ENCODE measurements at regions not wholly inside any gene's neighbourhood (a gene's known extent, or its start where the extent isn't known, plus 50 kb on each side); places are given as distances from the start of the nearest gene placed in this dataset.
"Not testable (repeated sequence)": the region's sequence is repeated elsewhere in the genome, so short reads cannot be mapped to it uniquely, and the experiment has no call there.

- DNase-seq = no peak
These were observed 71.2 kb downstream of the RMI2 start for GRCh38 chr16:11416228-11417001.

- no peak for DNase-seq
These were observed 72.2 kb downstream of the RMI2 start for GRCh38 chr16:11417487-11417886.

DNA sequence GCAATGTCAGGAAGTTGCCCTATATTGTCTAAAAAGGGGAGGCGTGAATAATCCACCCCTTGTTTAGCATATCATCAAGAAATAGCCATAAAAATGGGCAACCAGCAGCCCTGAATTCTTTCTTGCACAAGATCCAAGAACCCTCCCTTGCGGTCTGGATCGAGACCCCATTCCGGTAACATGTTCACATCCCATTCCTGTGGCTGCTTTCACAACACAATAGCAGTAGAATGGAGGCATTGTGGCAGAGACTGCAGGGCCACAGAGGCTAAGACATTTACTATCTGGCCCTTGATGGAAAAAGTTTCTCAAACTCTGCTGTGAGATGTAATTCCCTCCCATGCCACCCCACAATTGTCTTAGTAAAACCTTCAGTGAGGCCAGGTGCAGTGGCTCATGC lies 73.2 kb downstream of the RMI2 start:
- no peak for DNase-seq

DNA sequence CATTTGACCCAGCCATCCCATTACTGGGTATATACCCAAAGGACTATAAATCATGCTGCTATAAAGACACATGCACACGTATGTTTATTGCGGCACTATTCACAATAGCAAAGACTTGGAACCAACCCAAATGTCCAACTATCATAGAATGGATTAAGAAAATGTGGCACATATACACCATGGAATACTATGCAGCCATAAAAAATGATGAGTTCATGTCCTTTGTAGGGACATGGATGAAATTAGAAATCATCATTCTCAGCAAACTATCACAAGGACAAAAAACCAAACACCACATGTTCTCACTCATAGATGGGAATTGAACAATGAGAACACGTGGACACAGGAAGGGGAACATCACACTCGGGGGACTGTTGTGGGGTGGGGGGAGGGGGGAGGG lies 74.8 kb downstream of the RMI2 start:
- not testable (repeated sequence) for DNase-seq

GRCh38 chr16:11420895-11421294 lies 75.6 kb downstream of the RMI2 start:
- DNase-seq = no peak

GRCh38 chr16:11422381-11423314 lies 77.4 kb downstream of the RMI2 start:
- no peak for DNase-seq

DNA sequence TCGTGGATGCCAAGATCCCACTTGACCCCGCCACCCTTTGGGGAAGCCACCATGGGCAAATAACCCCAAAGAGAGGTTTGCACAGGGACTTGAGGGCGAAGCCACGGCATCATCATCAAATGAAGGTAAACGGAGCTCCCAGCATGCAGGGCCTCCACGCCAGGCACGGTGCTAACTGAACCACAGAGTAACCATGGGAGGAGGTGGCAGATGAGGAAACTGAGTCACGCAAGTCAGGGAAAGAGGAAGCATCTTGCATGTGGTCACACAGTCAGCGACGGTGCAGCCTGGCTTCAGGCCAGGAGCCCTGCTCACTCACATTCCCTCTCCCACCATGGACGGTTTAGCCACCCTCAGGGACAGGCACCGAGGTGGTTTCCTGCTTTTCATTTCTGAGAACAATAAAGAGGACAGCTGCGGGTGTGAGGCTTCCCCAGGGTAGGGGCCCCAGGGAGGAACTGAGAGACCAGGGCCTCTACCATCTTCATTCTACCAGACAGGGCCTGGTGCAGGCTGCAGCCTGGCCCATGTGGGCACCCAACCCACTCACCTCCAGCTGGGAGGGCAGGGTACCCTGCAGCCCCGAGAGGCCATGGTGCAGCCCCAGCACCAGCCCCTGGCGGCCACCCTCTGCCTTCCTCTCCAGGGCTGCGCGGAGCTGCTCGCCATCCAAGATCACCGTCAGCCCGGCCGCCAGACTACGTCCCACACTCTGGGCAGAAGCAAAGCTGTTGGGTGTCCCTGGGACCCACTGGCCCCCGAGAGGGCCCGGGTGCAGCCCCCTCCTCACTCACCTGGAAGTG lies 78.3 kb downstream of the RMI2 start:
- no peak for DNase-seq

DNA sequence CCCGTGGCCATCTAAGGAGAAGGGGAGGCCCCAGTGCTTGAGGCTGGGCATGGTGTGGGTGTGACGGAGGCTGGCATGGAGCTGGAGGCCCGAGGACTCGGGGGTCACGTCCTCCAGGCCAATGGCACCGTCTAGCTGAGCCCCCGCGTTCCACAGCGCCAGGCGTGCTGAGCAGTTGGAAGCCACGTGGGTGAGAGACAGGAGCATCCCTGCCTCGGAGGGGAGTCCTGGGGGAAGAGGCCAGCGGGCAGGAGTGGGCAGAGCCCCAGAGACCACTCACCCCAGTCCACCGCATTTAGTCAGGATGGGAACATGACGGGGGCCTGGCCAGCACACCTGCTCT lies 78.8 kb downstream of the RMI2 start:
- no peak for DNase-seq

GRCh38 chr16:11425140-11425539 lies 79.9 kb downstream of the RMI2 start:
- DNase-seq = no peak

- no peak for DNase-seq
These were observed 83.3 kb downstream of the RMI2 start for GRCh38 chr16:11428623-11428953.

DNA sequence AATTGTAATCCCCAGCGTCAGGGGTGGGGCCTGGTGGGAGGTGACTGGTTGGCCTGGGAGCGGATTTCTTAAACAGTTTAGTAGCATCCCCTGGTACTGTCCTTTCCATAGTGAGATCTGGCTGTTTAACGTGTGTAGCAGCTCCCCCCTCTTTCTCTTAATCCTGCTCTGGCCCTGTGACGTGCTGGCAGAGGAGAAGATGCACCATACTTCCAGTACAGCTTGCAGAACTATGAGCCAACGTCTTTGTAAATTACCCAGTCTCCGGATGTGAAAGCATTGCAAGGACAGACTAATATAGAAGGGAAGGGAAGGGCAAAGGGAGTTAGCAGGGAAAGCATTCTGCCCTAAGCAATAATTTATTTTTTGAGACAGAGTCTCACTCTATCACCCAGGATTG lies 83.9 kb downstream of the RMI2 start:
- no peak for DNase-seq

DNA sequence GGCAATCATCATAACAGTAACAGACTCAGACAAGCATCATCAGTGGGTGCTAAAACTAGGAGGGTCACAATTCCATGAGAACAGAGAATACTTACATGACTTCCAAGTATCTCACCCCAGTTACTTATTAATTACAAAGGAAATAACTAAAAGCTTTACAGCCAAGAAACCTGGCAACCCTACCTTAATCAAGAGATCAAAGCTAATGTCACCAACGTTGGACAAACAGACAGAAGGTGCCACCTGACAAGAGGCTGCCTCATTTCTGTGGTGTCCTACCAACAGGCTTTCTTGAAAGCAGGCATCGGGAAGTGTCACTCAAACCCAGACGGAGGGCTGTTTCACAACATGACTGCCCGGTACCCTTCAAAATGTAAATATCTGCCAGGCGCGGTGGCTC lies 84.6 kb downstream of the RMI2 start:
- no peak for DNase-seq

DNA sequence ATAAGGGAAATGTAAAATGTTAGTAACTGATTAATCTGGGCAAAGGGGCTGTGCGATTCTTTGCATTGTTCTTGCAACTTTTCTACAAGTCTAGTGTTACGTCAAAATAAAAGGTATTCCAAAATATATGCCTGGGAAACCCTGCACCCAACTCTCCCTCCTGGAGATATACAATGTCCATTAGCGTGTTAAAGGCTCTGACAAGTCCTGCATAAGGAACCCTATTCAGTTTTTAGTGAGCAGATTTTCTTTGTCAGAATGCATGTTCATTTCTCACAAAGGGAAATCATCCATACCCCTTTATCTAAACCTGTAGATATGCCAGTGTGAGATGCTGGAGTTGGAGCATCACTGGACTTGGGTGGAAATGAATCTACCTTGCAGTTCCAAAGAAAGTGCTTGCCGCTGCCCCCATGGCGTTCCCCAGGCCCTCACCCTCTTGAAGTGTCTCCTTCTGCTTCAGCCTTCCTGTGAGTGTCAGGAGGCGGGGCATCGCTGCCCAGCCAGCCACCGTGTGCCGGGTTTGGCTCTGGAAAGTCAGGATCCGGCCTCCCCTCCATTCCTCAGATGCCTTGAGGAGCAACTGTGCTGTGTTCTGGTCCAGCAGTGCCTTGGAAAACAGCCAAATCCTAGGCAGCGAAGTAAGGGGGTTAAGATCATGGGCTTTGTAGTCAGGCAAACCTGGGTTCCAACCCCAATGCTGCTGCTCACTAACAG lies 85.5 kb downstream of the RMI2 start:
- no peak for DNase-seq

DNA sequence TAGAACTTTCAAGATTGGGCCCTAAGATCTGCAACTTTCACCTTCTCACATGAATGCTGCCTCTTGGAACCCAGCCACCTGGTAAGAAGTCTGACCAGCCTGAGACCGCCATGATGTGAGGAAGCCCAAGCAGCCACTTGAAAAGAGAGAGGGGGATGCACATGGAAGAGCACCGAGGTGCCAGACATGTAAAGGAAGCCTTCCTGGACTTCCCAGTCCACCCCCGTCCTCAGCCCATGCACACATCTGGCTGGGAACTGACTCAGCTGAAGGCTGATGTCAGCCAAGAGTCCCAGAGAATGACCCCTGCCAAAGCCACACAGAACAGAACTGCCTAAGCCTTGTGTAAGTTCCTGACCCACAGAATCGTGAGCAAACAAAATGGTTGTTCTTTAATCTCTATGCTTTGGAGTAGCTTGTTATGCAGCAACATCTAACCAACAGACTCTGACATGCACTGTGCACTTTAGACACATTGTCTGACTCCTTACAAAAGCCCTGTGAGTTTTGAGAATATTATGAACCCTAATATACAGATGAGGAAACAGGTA lies 86.7 kb downstream of the RMI2 start:
- DNase-seq = no peak

GRCh38 chr16:11432856-11433395 lies 87.7 kb downstream of the RMI2 start:
- no peak for DNase-seq

- DNase-seq = no peak
These were observed 90.3 kb downstream of the RMI2 start for GRCh38 chr16:11435576-11435975.

- no peak for DNase-seq
These were observed 91.8 kb downstream of the RMI2 start for GRCh38 chr16:11437069-11437468.

GRCh38 chr16:11439790-11440656 lies 94.8 kb downstream of the RMI2 start:
- no peak for DNase-seq

DNA sequence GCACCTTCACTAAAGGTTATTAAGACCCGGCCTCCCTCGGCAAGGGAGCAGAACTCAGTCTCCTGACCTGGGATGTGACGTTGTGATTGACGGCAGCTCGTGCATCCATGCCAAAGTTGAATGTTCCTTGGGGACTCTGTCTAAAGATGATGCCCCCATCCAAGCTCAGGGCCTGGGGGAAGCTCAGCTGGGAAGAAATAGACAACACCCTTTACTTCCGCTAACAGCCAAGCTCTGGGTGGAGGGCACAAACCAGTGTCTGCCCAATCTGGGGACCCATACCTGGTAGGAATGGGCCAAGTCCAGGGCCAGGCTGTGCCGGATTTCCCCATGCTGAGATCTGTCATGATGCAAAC lies 95.4 kb downstream of the RMI2 start:
- no peak for DNase-seq

GRCh38 chr16:11445486-11445885 lies 100.2 kb downstream of the RMI2 start:
- no peak for DNase-seq

GRCh38 chr16:11446566-11447119 lies 101.4 kb downstream of the RMI2 start:
- DNase-seq = no peak
